ENCODE measurements at regions not wholly inside any gene's neighbourhood (a gene's known extent, or its start where the extent isn't known, plus 50 kb on each side); places are given as distances from the start of the nearest gene placed in this dataset.

DNA sequence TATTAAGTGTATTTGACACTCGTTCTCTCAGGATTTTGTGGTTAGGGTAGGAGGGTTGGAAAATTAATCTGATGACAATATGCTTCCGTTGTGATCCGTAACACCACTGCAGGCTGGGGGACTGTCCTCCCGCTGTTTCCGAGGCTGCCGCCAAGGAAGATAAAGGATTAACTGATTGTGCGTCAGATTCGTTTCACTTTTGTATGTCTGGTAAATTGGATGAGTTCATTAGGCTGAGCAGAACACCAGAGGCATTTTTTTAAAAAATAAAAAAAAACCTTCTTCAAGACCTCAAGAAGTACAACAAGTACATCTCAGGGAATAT lies 486.7 kb upstream of the SALL1 start:
- no peak for DNase-seq

DNA sequence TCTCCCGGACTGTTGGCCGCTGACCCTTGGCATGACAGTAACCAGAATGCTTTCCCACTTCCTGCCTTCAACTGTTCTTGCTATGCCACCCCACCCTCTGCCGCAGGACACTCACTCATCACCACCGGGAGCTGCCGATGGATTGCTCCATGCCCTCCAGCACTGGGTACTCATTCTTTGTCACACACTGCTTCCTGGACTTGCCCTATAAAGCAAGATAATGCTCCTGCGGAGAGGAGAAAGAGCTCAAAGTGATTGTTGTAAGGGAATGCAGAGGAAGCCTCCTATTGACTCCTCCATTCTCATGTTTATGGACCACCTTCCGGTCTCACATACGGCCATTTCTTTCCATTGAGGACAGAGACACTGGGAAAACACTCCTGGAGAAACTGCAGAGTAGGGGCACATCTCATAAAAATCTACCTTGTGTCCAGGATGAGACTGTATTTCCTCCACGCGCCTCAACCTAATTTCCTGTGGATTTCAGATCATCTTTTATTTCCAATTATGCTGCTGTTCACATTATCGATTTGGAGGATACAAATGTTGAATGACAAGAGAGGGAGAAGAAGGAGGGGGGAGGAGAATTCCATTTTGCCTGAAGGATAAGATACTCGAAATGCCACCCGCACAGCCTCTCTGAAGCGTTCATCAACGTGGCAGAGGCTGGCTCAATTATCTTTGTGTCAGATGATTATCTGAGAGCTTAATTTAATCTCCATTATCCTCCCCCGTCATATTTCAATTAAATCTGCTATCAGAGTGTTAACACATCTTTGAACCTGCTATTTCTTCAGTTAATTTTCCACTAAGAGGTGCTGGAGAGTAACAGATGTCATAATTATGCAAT lies 486.1 kb upstream of the SALL1 start:
- DNase-seq = no peak

DNA sequence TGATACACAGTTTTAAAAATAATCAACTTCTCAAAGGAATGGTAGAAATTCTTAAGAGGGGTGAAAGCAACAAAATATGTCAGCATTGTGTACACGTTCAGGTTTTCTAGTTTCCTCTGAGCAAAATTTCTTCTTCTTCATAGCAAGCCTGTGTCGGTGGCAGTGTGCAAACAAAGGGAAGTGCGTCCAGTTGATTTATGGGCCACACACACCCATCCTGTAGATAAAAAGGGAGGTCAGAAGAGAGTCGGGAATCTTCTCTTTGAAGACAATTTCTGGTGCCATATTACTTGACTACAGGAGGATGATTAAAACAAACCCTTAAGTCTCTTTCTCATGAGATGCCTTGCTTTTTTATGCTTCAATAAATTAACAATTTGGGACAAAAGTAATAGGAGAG lies 484.1 kb upstream of the SALL1 start:
- no peak for DNase-seq

DNA sequence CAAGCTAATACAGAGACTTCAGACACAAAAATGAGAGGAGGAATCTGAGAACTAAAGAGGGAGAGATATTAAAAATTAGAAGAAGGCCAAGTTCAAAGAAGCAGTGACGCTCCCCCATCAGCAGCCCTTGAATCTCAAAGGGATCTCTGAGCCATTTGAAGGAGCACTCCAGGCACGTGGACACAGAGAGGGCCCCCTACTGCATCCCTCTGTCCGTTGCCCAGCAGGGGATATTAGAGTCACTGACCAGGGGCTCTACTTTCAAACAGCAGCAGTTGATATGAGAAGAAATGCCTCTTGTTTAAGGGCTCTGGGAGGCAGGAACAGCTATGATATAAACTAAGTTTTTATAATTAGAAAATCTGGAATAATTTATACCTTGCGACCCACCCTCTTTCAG lies 479.0 kb upstream of the SALL1 start:
- no peak for DNase-seq

DNA sequence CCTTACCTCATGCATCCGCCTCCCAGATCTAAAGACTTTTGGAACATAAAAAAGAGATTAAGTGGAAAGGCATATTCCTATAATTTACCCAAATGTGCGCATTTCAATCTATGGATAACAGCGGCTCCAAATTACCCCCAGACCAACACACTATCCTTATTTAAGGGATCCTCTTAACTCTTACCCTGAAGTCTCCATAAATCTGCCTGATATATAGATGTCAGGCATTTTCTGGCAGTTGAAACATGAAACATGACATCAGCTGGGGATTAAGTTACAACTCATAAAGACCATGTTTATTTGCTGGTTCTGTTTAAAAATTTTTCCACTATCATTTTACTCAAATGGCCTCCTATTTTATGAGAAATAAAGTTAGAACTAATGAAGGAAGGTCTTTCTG lies 478.5 kb upstream of the SALL1 start:
- no peak for DNase-seq

DNA sequence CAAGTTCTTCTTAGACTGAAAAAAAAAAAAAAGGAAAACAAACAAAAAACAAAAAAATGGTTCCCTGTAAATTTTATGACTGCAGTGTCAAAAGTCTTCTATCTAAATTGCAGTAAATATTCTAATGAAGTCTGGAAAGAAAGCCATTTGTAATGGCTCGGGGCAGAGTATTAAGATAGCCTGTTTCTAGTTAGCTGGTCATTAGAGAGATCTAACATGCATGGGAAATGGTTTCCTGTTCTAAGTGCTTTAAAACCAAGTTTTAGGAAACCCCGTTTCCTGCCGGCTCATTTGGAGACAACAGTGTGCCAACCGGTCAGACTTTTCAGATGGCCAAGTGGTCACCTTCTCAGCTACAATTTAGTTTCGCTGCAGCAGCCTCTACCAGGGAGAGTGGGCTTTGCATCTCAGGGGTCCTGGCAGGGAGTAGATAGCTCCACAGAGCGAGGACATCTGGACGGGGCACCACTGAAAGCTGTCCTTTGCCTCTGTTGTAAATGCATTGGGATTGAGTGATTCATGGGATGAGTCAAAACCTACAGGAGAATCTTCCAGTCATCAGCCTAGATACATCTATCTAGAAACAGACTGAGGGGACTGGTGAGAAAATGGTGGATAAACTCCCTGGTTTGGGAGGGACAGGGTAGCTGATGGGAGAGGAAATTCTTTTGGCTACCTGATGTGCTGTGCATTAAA lies 473.2 kb upstream of the SALL1 start:
- DNase-seq = no peak

DNA sequence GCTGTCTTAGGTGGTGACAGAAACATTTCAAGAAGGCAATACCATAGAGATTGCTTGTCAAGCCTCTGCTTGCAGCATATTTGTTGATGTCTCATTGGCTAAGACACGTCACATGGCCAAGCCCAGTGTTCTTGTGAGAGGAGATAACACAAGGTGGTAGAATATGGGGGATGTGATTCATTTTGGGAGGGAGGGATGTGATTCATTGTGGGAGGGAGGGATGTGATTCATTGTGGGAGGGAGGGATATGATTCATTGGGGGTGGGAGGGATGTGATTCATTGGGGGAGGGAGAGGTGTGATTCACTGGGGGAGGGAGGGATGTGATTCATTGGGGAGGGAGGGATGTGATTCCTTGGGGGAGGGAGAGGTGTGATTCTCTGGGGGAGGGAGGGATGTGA lies 470.5 kb upstream of the SALL1 start:
- DNase-seq = no peak

DNA sequence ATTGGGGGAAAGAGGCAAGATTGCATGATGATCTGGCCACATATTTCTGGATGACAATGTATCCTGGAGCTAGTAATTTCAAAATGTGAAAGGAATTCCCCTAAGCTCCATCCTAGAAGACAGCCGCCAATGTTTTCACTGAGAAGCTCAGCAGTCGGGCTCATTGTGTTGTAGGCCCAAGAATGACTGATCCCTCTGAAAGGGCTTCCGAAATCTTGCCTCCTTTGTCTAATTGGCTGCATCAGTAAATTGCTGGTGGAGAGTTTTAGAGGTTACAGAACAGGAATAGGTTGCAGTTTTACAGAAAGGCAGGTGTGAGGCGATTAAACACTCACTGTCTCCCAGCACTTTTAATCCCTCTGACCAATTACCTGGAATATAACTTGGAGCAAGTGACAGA lies 464.1 kb upstream of the SALL1 start:
- DNase-seq = no peak

DNA sequence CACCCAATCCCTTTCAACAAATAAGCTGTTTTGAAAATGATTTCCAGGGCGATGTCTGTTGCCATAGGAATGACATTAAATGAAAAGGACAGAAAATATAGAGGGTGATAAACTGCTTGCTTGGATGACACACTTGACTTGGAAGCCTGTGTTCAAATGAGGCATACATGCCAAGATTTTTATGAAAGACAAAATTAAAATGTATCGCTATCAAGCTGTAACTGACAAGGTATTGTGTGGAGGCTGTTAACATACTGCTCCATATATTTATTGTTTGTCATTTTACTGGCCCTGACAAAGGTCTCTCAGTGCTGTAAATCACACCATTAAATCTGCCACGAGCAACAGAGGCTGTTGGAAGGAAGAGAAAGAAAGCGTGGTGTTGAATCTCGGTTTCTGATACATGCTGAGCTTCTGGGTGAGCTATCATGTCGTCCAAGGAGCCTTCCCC lies 456.2 kb upstream of the SALL1 start:
- DNase-seq = no peak

DNA sequence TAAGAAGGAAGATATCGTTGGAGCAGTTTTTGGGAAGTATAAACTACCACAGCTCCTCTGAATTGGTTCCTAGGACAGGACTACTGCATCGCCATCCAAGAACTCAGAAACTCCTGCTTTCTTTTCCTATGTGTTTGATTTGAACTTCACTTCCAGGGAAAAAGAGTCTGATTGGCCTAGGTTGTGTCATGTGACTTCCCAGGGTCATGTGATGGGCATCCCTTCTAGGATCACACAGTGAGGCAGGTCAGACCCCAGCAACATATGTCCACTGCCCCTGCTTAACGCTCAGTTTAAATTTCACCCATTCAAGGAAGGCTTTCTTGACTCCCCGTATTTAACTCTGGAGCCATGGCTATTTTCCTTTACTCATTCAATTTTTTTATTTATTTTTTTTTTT lies 445.2 kb upstream of the SALL1 start:
- DNase-seq = no peak

DNA sequence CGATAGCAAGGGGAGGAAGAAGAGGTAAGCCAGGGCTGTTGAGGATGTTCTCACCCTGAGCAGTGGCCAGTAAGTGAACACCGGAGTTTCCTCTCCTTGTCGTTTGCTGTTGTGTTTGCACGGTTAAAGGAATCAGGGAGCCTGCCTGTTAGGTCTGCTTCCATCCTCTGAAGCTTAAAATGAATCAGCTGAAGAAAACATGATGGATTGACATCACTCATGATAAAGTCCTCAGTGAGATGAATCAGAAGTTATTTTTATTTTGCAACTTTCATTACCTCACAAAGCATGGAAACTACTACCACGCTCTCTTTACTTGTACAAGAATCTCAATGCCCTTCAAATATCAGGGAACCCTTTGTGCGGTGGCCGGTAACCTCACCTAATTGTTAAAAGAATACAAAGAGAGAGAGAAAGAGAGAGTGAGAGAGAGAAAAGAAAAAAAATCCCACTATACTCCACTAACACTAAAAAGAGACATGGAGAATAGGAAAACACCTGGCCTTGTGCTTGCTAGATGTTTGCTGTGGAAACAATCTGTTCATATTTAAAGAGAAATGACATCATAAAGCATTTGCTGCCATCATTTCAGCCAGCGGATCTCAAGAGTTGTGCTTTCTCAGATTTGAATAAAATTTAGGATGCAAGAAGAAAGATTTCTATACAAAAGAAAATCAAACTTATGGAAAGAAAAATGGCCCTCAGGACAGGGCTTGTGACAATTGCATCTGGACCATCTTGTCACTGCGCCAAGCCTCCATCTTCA lies 441.6 kb upstream of the SALL1 start:
- peak; percentile 60 for DNase-seq

DNA sequence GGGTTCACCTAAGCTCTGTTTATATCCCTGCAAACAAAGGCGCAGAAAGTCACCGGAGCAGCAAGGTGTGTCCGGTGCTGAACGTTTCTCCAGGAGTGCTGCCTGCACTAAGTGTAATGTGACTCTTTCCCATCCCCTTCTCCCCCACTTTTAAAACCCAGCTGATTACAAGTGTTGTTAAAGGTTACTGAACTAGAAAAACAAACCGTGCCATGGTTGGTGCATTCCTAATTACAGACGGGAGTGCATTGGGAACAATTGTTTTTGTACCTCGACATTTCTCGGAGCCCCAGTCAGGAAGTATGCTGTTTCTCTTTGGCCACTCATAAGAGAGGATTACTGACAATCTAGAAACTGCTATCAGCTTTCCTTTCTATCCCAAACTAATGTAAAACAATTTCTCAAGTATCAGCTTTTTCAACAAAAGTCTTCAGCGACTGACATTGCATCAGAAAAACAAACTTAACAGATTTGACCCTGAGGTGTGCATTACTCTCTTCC lies 441.0 kb upstream of the SALL1 start:
- DNase-seq = peak; percentile 87

DNA sequence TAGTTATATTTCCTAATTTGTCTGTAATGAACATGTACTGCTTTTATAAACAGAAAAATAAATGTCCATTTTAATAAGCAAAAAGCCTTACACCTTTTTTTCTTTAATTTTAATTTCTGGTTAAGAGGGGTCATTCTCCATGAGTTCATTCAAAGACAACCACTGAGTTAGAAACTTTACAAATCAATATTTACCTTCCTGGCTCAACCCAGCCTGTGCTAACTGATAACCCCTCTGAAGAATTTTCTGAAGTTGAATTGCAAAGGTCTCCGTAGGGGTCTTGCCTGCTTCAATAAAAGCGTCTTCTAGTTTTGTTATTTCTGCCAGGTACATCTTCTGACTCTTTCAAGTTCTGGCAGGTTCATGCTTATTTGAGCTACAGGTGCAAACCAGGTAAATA lies 440.4 kb upstream of the SALL1 start:
- peak; percentile 52 for DNase-seq

DNA sequence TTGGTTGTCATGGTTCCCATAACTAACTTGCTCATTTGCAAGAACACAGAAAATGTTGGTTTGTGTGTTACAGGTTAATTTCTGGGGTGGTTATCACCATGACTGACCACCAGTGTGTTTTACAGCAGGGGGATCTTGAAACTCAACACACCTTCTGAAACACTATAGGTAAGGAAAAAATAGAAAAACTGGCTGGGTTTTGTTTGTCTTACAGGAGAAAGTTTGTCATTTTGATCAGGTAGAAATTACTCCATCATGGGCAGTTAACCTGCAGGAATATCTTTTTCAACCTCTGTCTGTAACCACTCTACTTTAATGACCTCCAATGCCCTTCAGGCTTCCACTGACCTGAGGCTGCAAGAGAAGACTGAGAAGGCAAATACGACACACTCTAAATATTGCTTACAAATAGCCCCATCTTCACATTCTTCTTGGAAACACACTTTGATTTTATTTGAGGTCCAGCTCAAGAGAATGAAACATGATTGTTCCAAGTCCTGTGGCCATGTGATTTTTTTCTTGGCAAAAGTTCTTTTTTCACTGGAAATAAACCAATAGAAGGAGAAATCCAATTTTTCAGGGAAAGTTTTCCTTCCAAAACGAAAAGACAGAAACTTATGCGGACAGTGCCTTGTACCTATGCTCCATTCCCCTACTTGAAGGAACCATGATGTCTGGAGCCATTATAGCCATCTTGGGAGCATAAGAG lies 428.7 kb upstream of the SALL1 start:
- no peak for DNase-seq

DNA sequence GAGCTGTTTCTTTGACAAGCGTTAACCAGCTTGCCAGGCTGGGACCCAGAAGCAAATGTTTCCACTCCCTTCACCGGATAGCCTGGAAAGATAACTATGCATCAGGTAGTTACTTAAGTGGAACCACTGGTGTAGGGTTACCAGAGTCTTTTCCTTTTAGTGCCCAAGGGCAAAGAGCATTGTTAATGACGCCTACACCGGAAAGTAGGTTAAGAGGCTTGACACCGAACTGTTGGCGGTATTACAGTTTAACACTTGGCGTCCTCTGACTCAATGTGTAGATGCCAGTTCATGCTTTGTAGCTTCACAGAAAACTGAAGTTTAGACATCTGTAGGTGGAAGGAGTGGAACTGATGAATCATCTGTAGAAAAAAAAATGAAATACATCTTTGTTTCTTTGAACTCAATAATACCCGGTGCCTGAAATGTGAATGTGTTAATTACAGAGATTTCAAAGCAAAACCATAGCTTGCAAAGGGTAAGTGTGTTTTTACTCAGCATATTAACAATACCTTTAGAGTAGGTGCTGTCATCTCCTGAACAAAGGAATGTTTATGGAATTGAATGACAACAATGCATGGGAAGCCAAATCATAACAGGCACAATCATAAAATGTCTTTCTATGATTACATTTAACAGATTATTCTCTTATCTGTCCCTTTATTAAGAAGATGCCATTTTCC lies 426.7 kb upstream of the SALL1 start:
- peak; percentile 87 for DNase-seq

DNA sequence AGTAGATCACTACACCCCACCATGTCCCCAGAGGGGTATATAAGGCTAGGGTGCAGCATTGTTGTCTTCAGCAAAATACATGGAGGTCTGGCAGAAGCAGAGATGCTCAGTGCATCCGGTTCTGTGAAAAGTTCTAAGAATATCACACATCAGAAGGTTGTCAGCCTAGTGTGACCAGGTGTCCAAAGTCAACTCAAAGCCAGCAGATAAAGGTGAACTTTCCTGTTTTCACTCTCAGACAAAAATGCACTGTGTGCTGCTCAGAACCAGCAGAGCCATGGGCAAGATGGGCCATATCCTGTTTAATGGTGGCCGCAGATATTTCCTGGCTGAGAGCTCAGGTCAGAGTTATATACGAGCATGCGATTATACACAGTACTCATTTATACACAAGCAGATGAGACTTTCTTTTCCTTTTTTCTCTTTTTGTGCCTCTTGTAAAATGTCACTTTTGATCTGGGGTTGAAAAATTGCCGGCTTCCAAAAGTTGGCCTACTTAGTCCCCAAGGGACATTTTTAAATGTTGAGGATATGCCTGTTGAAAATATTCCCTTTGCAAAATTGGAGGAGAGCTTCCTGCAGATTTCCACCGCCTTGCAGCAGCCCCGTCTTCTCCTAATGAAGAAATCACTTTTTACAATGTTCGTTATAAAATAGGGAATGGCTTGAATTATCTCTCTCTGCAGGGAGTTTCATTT lies 425.6 kb upstream of the SALL1 start:
- DNase-seq = no peak

DNA sequence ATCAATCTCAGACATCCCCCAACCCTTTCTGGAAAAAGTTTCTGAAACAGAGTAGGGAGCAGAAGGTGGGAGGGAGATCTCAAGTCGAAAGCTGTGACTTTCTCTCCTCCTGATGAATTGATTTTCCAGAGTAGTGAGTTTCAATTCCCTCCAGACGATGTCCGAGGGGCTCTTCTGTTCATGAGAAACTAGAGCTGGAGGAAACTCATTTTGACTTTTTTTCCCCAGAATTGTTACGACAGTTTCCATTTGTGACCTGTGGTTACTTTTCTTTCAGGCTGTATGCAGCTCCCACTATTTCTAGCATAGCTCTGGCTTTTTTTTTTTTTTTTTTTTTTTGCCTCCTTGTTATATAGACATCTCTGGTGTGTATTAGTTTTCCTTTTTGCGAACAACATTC lies 422.1 kb upstream of the SALL1 start:
- DNase-seq = no peak

DNA sequence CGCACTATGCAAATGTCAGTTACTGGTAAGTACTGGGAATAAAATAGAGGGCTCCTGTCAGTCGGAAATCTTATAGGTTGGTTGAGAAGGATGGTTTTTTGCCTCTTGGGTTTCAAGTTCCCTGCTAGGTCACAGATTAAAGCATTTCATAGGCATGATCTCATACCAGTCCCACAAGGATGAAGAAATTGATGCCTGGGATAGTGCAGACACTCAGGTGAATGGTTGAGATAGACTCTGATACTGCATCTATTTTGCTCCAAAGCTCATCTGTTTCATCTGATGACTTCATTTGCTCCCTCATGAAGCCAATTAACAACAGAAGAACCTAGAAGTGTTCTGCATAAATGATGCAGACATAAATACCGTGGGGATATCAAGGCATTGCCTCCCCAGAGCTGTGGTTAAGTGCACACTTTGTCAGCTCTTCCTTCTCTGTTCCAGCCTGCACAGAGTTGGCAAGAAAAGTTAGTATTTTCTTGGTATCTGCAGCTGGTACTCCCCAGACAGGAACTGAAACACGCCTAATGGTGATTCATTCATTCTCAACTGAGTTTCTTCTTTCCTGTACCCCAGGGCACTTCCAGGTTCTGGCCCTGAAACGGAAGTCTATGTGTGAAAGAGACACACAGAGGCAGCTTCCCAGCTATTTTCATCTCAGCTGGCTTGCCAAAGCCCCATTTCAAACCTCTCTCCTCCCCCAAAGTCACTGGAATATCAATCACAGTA lies 418.3 kb upstream of the SALL1 start:
- no peak for DNase-seq

DNA sequence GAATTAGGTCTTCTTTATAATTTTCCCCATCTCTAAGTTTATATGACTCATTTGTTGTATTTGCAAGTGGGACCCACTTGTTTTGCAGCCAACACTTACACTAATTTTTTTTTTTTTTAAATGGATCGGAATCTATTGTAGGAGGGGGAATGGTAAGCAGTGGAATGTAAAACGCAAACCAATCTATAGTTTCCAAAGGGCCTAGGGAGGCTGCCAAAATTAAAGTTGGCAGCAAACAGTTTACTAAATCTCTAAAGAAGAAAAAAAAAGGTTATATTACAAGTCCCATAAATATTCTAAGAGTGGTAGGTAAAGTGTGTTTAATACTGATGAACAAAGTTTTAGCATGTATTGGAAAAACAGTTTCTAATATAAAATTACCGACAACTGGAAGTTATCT lies 416.8 kb upstream of the SALL1 start:
- no peak for DNase-seq

DNA sequence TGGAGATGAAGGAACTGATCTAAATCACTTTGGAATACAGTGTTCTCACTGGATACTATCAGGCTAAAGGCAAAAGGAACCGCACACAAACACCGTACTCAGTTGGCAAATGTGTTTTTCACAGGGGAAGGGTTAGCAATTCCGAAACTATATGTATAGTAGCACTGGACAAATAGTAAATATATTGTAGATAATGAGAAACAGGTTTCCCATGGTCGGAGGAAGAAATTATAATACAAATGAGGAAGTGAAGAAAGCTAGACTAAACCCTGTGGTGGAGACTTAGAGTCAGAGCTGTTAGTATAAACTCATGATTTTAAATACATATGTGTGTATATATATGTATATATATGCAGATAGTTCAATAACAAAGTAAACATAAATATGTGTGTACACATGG lies 414.1 kb upstream of the SALL1 start:
- DNase-seq = no peak

DNA sequence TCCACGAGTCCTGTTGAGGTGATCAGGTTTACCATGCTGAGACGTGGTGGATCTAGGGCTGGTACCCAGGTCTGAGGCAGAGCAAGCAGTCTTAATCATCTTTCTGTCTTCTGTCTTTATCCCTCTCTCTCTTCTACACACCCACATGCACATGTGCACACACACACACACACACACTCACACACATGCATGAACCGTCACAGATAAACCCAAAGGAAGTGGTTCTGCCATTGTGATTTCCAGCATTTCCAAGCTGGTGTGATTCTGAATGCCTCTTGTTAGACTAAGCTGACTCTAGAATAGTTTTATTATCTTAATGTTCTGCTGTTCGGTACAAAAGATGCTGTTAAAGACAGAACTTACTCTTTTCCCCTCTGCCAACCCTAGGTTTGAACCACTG lies 411.8 kb upstream of the SALL1 start:
- no peak for DNase-seq
